GM23338 (cell line): ENCODE measurements at regions not wholly inside any gene's neighbourhood (a gene's known extent, or its start where the extent isn't known, plus 50 kb on each side); places are given as distances from the start of the nearest gene placed in this dataset.

ENCODE experiments used
- ATAC-seq: fragments of 200-7000 bp; cut with Tn5 transposase; 3 replicates; pipeline ENCODE4 v1.9.1; 2020
- DNase-seq: peaks from one replicate; pipeline ENCODE4 v3.0.0-alpha.2; 2015; ENCODE audit warnings: low spot score
- H2AFZ ChIP-seq: fragments of 200-600 bp; sonication (generic); 2 replicates; pipeline ENCODE4 v1.8.0; 2016; ENCODE audit warnings: antibody characterized with exemption, mild to moderate bottlenecking, moderate library complexity
- H3F3A ChIP-seq: fragments of 200-600 bp; sonication (generic); replicated peaks from 2 replicates; pipeline ENCODE4 v1.8.0; 2017; ENCODE audit warnings: antibody characterized with exemption, mixed run types, low read depth
- H3K27ac ChIP-seq: fragments of 200-600 bp; sonication (generic); 2 replicates; pipeline ENCODE4 v1.6.1; 2016; ENCODE audit warnings: low read depth
- H3K27me3 ChIP-seq: fragments of 200-600 bp; sonication (generic); 2 replicates; pipeline ENCODE4 v1.8.0; 2016; ENCODE audit warnings: mild to moderate bottlenecking, mixed run types, moderate library complexity; ENCODE audit not compliant: insufficient read depth
- H3K36me3 ChIP-seq: fragments of 200-600 bp; sonication (generic); 2 replicates; pipeline ENCODE4 v1.8.0; 2016; ENCODE audit warnings: mild to moderate bottlenecking; ENCODE audit not compliant: insufficient read depth
- H3K4me1 ChIP-seq: fragments of 200-600 bp; sonication (generic); 2 replicates; pipeline ENCODE4 v1.8.0; 2016; ENCODE audit warnings: mild to moderate bottlenecking, moderate library complexity; ENCODE audit not compliant: insufficient read depth
- H3K4me2 ChIP-seq: fragments of 200-600 bp; sonication (generic); 2 replicates; pipeline ENCODE4 v1.7.1; 2017; ENCODE audit warnings: mixed run types
- H3K4me3 ChIP-seq: fragments of 200-600 bp; sonication (generic); 2 replicates; pipeline ENCODE4 v1.6.1; 2016; ENCODE audit warnings: mixed run types
- H3K79me2 ChIP-seq: fragments of 200-600 bp; sonication (generic); replicated peaks from 2 replicates; pipeline ENCODE4 v1.8.0; 2017; ENCODE audit warnings: mild to moderate bottlenecking; ENCODE audit not compliant: insufficient read depth
- H3K9me2 ChIP-seq: fragments of 200-600 bp; sonication (generic); 2 replicates; pipeline ENCODE4 v1.8.0; 2017; ENCODE audit not compliant: insufficient read depth
- H4K20me1 ChIP-seq: fragments of 200-600 bp; sonication (generic); replicated peaks from 2 replicates; pipeline ENCODE4 v1.8.0; 2017; ENCODE audit warnings: mild to moderate bottlenecking; ENCODE audit not compliant: insufficient read depth
- H3K27ac Mint-ChIP-seq: 2 replicates; pipeline ENCODE4 v1.8.0; 2020; ENCODE audit warnings: inconsistent platforms, mild to moderate bottlenecking, moderate library complexity, mixed read lengths
- H3K27me3 Mint-ChIP-seq: 3 replicates; pipeline ENCODE4 v1.8.0; 2022; ENCODE audit warnings: low read depth, mild to moderate bottlenecking, moderate library complexity, mixed read lengths, inconsistent platforms; ENCODE audit not compliant: insufficient read depth, poor library complexity
- H3K36me3 Mint-ChIP-seq: 3 replicates; pipeline ENCODE4 v1.8.0; 2021; ENCODE audit warnings: low read depth, mild to moderate bottlenecking, inconsistent platforms, moderate library complexity, mixed read lengths
- H3K4me1 Mint-ChIP-seq: 3 replicates; pipeline ENCODE4 v1.8.0; 2020; ENCODE audit warnings: mild to moderate bottlenecking, inconsistent platforms, mixed read lengths
- H3K4me3 Mint-ChIP-seq: 3 replicates; pipeline ENCODE4 v1.8.0; 2021; ENCODE audit warnings: moderate library complexity, mild to moderate bottlenecking, inconsistent platforms, mixed read lengths
- H3K9me3 Mint-ChIP-seq: 3 replicates; pipeline ENCODE4 v1.8.0; 2020; ENCODE audit warnings: moderate library complexity, mild to moderate bottlenecking, inconsistent platforms, mixed read lengths
- EZH2phosphoT487 ChIP-seq: fragments of 200-600 bp; sonication (generic); IDR thresholded peaks from one replicate; pipeline ENCODE4 v1.8.1; 2018; ENCODE audit warnings: antibody characterized with exemption; ENCODE audit not compliant: unreplicated experiment
- JUNB ChIP-seq: IDR thresholded peaks from one replicate; pipeline ENCODE4 v1.6.1; 2016; ENCODE audit warnings: antibody characterized with exemption; ENCODE audit not compliant: unreplicated experiment
- NANOG ChIP-seq: IDR thresholded peaks from 2 replicates; pipeline ENCODE4 v1.6.1; 2016; ENCODE audit warnings: antibody characterized with exemption, borderline replicate concordance
- POLR2AphosphoS5 ChIP-seq: IDR thresholded peaks from 2 replicates; pipeline ENCODE4 v1.6.1; 2016; ENCODE audit warnings: antibody characterized with exemption, low read depth
- ZNF114 ChIP-seq: fragments of 250-450 bp; sonication (Bioruptor Pico); IDR thresholded peaks from 2 replicates; pipeline ENCODE4 v1.5.0; 2020; ENCODE audit warnings: mild to moderate bottlenecking, moderate library complexity
- ZNF331 ChIP-seq: fragments of 250-450 bp; sonication (Bioruptor Pico); IDR thresholded peaks from 2 replicates; pipeline ENCODE4 v1.5.0; 2020; ENCODE audit warnings: low read depth, mild to moderate bottlenecking, moderate library complexity
- TF ChIP-seq, protein P1 (sequence below): fragments of 250-450 bp; sonication (Bioruptor Pico); IDR thresholded peaks from 2 replicates; pipeline ENCODE4 v1.5.0; 2020; ENCODE audit warnings: mild to moderate bottlenecking, moderate library complexity

DNA sequence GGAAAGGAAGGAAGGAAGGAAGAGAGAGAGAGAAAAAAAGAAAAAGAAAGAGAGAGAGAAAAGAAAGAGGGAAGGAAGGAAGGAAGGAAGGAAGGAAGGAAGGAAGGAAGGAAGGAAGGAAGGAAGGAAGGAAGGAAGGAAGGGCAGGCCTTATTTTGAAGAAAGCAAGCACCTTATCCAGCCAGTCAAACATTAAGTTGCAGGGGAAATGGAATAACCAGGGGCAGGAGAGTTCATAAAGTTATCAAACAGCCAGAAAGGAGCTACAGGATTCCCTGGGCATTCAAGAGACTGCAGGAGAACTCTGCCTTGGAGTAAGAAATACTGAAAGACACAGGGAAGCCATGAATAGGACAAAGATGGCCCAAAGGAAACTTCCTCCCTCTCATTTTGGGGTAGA lies 672.0 kb upstream of the INTU start:
- H3K4me3 Mint-ChIP-seq = no peak overlapping the region
- H3K4me3 ChIP-seq = no peak overlapping the region
- H3K79me2 ChIP-seq = no peaks in the 10 kb centered on the region
- H3F3A ChIP-seq = no peaks in the 10 kb centered on the region
- DNase-seq = no peak
- peaks cover 16% of the 10 kb centered on the region for H3K4me1 Mint-ChIP-seq
- H3K9me2 ChIP-seq = no peaks in the 10 kb centered on the region
- TF ChIP-seq JUNB (no peak), POLR2AphosphoS5 (no peak), ZNF331 (no peak), NANOG (no peak), ZNF114 (CRISPR knock-in tag) (no peak)
- TF ChIP-seq, protein P1, sequence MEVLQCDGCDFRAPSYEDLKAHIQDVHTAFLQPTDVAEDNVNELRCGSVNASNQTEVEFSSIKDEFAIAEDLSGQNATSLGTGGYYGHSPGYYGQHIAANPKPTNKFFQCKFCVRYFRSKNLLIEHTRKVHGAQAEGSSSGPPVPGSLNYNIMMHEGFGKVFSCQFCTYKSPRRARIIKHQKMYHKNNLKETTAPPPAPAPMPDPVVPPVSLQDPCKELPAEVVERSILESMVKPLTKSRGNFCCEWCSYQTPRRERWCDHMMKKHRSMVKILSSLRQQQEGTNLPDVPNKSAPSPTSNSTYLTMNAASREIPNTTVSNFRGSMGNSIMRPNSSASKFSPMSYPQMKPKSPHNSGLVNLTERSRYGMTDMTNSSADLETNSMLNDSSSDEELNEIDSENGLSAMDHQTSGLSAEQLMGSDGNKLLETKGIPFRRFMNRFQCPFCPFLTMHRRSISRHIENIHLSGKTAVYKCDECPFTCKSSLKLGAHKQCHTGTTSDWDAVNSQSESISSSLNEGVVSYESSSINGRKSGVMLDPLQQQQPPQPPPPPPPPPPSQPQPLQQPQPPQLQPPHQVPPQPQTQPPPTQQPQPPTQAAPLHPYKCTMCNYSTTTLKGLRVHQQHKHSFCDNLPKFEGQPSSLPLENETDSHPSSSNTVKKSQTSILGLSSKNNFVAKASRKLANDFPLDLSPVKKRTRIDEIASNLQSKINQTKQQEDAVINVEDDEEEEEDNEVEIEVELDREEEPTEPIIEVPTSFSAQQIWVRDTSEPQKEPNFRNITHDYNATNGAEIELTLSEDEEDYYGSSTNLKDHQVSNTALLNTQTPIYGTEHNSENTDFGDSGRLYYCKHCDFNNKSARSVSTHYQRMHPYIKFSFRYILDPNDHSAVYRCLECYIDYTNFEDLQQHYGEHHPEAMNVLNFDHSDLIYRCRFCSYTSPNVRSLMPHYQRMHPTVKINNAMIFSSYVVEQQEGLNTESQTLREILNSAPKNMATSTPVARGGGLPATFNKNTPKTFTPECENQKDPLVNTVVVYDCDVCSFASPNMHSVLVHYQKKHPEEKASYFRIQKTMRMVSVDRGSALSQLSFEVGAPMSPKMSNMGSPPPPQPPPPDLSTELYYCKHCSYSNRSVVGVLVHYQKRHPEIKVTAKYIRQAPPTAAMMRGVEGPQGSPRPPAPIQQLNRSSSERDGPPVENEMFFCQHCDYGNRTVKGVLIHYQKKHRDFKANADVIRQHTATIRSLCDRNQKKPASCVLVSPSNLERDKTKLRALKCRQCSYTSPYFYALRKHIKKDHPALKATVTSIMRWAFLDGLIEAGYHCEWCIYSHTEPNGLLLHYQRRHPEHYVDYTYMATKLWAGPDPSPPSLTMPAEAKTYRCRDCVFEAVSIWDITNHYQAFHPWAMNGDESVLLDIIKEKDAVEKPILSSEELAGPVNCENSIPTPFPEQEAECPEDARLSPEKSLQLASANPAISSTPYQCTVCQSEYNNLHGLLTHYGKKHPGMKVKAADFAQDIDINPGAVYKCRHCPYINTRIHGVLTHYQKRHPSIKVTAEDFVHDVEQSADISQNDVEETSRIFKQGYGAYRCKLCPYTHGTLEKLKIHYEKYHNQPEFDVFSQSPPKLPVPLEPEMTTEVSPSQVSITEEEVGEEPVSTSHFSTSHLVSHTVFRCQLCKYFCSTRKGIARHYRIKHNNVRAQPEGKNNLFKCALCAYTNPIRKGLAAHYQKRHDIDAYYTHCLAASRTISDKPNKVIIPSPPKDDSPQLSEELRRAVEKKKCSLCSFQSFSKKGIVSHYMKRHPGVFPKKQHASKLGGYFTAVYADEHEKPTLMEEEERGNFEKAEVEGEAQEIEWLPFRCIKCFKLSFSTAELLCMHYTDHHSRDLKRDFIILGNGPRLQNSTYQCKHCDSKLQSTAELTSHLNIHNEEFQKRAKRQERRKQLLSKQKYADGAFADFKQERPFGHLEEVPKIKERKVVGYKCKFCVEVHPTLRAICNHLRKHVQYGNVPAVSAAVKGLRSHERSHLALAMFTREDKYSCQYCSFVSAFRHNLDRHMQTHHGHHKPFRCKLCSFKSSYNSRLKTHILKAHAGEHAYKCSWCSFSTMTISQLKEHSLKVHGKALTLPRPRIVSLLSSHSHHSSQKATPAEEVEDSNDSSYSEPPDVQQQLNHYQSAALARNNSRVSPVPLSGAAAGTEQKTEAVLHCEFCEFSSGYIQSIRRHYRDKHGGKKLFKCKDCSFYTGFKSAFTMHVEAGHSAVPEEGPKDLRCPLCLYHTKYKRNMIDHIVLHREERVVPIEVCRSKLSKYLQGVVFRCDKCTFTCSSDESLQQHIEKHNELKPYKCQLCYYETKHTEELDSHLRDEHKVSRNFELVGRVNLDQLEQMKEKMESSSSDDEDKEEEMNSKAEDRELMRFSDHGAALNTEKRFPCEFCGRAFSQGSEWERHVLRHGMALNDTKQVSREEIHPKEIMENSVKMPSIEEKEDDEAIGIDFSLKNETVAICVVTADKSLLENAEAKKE (CRISPR knock-in tag) = no peak
- no peaks in the 10 kb centered on the region for H4K20me1 ChIP-seq
- no peak overlapping the region for H3K27ac Mint-ChIP-seq
- H3K36me3 Mint-ChIP-seq = no peaks in the 10 kb centered on the region
- no peak overlapping the region for H2AFZ ChIP-seq
- no peaks in the 10 kb centered on the region for H3K27me3 Mint-ChIP-seq
- H3K4me1 ChIP-seq = peaks cover 6% of the 10 kb centered on the region; the same call in 1 of the 2 replicates
- H3K27me3 ChIP-seq = no peaks in the 10 kb centered on the region
- H3K36me3 ChIP-seq = no peaks in the 10 kb centered on the region
- no peak for ATAC-seq
- no peak overlapping the region for H3K27ac ChIP-seq
- H3K9me3 Mint-ChIP-seq = no peaks in the 10 kb centered on the region; the same call in 2 of the 3 replicates
- H3K4me2 ChIP-seq = no peak overlapping the region

DNA sequence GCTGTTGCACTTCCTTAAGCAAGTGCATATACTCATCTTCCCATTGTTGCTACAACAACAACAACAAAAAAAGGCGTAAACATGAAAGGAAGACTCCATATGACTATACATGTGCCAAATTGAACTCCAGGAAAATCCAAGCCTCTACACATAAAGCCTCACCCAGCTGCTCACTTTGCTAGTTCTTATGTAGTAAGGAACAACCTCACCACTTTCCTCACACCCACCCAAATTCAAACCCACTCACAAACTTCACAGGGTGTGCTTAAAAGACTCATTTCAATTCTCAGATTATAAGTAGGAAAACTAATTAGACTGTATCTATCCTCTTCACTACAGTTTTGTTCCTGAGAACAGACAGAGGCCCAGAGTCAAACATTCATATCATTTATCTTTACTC lies 671.1 kb upstream of the INTU start:
- no peak overlapping the region for H3K4me3 Mint-ChIP-seq
- H3K27me3 Mint-ChIP-seq = no peaks in the 10 kb centered on the region
- no peaks in the 10 kb centered on the region for H3K36me3 Mint-ChIP-seq
- ATAC-seq (no peak), DNase-seq (no peak)
- H4K20me1 ChIP-seq = no peaks in the 10 kb centered on the region
- H3K9me3 Mint-ChIP-seq = no peaks in the 10 kb centered on the region; the same call in 2 of the 3 replicates
- no peaks in the 10 kb centered on the region for H3F3A ChIP-seq
- H3K4me2 ChIP-seq = no peak overlapping the region
- H3K79me2 ChIP-seq = no peaks in the 10 kb centered on the region
- peaks cover 17% of the 10 kb centered on the region for H3K4me1 Mint-ChIP-seq
- H3K9me2 ChIP-seq = no peaks in the 10 kb centered on the region
- H2AFZ ChIP-seq = no peak overlapping the region
- no peaks in the 10 kb centered on the region for H3K27me3 ChIP-seq
- no peak overlapping the region for H3K27ac ChIP-seq
- H3K4me1 ChIP-seq = peaks cover 6% of the 10 kb centered on the region; the same call in 1 of the 2 replicates
- no peak overlapping the region for H3K27ac Mint-ChIP-seq
- no peaks in the 10 kb centered on the region for H3K36me3 ChIP-seq
- H3K4me3 ChIP-seq = no peak overlapping the region
- TF ChIP-seq, protein P1 (CRISPR knock-in tag) = no peak
- TF ChIP-seq ZNF331 = no peak
- no peak for TF ChIP-seq NANOG
- no peak for TF ChIP-seq EZH2phosphoT487
- TF ChIP-seq JUNB = no peak
